KBM-7 (cell line): ENCODE measurements at regions not wholly inside any gene's neighbourhood (a gene's known extent, or its start where the extent isn't known, plus 50 kb on each side); places are given as distances from the start of the nearest gene placed in this dataset.

Experiments used
- DNase-seq: peaks from one replicate; pipeline ENCODE4 v3.0.0-alpha.2; 2015
- in situ Hi-C: fragments of 300-500 bp; cut with MboI; formaldehyde crosslinking; loops from 2 replicates; pipeline ENCODE4 v1.14.3; 2020; ENCODE audit warnings: low sequenced_read_pairs, low pct_unique_long_range_greater_than_20kb, mixed read lengths

DNA sequence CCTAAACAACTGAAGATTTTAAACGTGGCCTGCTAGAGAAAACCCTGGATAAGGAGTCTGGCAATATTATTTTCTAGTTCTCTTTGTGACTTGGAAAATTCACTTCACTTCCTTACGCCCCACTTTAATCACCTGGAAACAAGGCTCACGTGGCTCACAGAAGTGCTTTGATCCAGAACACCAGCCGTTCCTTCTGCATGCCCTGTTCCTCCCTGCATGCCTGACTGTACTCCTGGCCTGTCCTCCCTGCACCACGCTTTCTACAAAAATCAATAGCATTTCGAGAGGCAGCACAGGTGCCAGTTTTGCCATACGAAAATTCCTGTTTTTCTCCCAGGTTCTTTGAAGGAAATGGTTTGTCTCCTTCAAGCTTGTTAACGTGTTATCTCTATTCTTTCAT is 474.2 kb upstream of the RGMA start:
- in situ Hi-C loops = no loop called here
- DNase-seq = no peak

DNA sequence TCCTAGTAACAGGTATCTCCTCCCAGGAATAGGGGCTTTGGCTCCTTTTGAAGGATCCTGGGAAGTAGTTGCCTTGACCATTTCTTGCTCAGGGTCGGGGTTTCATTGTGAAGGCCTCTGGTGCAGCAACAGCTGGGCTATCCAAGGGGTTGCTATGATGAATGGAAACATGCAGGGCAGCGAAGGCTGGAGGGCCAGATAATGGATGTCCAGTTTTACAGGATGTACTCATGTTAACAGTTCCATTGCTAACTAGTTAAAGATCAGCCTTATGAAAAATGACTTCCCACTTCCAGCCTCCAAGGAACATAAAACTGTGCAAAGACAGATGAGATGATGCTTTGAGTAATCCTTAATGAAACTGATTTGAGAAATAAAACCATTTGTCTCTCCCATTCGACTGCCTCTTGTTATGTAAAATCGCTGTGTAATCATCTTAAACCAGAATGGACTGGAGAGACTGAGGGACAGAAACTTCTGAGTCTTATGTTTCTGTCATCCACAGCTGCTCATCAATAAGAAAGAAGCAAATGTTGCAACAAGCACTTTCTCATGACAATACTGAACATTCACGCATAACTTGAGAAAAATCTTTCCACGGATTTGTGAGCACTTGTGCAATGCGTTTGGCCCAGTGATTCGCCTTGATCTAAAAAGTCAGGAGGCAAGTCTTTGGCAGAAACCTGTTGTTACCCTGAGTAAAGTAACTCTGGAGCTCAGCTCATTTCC is 473.5 kb upstream of the RGMA start:
- in situ Hi-C loops = no loop called here
- DNase-seq = no peak

DNA sequence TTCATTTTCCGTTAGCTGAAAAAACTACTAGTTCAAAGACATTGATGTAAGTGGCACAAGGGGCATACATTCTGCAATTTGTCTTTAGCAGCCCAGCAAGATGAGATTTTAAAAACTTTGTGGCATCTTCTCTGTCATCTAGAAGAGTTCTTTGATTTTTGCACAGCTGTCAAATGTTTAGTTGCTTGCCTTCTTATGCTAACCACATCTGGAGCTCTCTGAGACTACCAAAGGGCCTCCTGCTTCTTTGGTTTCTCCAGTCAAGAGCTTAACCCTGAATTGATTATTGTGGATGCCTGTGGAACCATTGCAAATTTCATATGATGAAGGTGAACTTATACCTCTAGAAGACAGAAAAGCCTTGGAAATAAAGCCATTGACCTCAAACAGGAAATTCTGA is 468.7 kb upstream of the RGMA start:
- in situ Hi-C loops = no loop called here

DNA sequence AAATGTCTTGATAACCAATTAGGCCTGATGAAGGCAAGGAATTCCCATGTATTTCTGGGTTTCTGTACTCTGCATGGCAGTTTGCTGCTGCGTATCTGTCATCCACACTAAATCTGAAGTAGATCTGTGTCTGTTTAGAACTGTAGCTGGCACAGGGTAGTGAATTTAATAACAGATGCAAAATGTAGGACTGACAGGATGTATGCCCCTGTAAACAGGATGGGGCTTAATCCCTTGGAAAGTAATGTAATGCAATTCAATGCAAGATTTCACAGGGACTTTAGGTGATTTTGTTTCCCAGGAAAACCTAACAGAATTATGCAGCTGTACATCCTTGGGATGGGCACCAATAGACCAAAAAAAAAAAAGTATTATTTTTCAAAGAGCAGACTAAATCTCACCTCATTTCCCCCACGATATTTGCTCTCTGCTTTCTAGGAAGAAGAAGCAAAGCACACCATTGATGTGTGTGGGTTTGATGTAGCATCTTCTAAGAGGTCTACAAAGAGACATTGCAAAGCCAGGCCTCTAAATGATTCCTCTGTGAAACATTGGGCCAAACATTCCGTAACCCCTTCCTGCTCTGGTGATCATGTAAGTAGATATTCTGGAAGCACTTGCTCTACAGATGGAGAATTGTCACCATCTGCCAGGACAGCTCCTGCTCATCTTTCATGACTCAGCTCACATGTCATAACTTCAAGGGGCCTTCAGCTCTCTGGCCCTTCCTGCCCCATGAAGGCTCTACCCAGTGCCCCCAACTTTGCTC is 464.3 kb upstream of the RGMA start:
- in situ Hi-C loops = no loop called here
- DNase-seq = no peak

More for the DNA sequence above, 468.7 kb upstream of the RGMA start:
- DNase-seq = no peak

DNA sequence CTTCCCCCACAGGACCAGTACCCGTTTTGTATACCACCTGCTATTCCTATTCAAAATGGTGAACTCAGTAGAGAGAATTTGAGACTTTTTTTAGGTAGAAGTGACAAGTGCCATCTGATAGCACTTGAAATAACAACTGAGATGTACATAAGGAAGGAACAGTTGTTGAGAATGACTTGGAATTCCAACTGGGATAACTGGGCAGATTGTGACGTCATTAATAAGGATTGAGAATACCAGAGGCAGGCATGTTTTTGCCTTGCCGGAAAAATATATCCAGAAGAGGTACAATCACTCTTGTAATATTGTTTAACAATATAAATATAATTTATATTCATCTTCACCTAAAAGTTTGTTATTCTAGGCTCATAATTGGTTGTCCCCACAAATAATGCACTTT is 454.1 kb upstream of the RGMA start:
- in situ Hi-C loops = no loop called here
- no peak for DNase-seq

DNA sequence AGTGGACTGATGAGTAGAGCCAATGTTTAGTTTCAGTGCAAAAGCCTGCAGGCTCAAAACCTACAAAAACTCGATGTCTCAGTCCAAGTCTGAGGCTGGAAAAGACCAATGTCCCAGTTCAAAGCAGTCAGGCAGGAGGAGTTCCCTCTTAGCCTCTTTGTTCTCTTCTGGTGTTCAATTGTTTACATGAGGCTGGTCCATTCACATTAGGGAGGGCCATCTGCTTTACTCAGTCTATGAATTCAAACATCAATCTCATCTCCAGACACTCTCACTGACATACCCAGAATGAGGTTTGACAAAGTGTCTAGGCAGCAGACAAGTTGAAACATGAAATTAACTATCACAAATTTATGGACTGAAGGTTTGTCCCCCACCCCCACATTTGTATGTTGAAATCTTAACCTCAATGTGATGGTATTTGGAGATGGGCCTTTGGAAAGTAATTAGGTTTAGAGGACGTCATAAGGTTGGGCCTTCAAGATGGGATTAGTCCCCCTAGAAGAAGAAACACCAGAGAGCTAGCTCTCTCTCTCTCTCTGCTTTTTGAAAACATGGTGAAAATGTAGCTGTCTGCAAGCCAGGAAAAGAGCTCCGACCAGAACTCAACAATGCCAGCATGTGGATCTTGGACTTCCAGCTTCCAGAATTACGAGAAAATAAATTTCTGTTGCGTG is 438.5 kb upstream of the RGMA start:
- DNase-seq = no peak
- in situ Hi-C loops = no loop called here

DNA sequence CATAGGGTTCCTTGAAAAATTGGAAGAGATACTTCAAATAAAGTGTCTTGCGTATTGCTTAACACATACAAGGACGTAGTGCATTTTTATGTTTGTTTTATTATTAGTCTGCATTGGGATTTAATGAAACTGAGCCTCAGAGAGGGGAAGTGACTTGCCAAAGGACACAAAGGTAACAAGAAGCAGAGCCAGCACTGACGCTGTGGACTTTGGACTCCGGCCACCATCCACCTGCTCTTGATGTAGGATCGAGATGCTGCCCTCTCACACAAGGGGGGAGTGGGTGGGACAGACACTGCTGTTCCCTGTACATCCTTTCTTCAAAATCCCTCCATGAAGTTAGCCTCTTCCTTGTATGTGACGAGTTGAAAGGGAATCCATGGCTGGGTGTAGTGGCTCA is 435.4 kb upstream of the RGMA start:
- in situ Hi-C loops = no loop called here
- DNase-seq = no peak

DNA sequence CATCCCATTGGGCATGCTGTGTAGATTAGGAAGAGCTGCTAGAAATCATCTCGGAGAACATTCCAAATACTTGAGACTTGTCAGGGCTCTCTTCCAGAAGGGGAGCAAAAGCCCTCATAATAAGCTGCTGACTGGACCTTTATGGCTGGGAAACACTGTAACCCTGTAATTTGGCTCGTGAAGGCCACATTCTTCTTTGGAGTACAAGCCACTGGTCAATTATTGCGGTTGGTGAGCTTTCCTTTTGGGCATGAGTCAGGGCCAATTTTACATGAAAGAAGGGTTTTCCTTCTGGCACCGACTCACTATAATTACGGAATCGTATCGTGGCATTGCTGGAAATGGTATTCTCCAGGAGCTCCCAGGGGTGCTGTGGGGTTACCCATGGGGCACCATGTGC is 434.5 kb upstream of the RGMA start:
- DNase-seq = no peak
- in situ Hi-C loops = no loop called here

DNA sequence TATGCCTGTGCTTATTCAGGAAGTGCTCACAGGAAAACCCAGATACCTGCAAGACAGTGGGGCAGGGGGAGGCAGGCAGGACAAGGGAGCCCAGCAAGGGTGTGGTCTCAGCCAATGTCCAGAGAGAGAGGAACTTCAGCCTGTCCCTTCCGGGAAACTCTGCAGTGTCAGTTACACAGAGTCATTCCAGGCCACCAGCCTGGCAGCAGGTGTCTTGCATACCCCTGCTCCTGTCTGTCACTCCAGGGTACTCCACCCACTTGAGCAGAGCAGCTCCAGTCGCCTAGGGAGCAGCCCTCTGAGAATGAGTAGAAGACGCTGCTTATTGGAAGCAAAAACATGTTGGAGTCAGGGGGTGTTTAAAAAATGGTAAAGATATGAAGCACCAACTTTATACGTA is 431.2 kb upstream of the RGMA start:
- no peak for DNase-seq
- in situ Hi-C loops = no loop called here

DNA sequence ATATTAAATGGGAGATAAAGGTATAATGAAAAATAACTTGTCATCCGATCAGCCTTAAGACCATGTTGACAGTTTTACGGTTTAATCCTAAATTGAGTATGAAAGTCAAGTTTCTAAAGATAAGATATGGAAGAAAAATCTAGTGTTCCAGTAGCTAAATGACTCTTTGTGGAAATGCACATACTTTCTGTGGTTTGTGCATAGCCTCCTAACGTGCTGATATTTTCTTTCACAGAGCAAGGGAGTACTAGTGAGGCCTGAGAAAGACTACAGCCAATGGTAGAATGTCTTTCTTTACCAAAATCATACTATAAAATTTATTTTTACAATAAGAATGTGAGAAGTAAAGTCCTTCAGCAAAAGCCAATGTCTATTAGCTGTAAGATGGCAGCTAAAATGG is 430.6 kb upstream of the RGMA start:
- in situ Hi-C loops = no loop called here
- DNase-seq = no peak

DNA sequence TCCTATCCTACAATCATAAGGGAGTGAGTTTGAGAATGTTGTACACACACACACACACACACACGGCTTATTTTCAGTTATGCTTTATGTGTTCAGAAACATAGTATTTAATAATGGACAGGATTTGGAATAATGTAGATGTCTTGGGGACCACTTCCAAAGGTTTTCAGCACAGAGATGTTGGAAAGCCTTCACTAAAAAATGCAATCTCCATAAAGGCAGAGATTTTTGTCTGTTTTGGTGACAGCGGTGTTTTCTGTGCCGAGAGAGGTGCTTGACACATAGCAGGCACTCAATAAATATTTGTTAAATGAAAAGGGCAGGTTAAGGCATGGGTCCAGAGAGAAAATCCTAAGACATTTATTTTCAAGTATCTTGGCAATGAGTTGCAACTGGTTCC is 428.2 kb upstream of the RGMA start:
- in situ Hi-C loops = no loop called here
- DNase-seq = no peak

DNA sequence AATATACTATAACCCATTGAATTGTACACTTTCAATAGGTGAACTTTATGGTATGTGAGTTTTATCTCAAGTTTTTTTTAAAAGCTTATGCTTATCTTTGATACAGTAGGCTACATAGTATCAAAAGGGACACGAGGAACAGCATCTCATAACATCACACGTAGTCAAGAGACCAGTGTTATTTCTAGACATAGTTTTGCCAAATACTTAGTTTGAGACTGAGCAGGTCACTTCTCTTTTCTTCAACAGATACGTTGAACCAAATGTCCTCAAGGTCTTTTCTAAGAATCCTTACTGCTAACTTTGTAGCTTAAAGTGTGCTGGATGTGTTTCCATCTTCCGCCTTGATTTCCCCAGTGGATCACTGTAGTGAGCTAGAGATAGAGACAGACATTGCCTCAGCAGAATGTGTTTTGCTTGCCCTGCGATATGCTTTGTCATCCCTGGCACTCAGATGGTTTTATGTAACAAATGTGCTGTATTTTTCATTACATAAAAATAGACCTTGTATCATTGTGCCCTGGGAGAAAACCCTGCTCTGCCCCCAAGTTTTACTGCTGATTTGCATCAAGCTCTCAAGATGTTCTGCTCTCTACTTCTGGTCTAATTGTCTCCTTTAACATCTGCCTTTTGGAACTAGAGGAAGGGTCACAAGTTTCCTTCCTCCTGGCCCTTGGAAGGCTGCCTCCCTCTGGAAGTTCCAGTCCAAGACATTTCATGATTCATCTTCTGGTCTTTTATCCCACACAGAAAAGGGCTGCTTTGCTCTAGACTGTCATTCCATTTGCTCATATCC is 426.4 kb upstream of the RGMA start:
- DNase-seq = no peak
- in situ Hi-C loops = no loop called here

DNA sequence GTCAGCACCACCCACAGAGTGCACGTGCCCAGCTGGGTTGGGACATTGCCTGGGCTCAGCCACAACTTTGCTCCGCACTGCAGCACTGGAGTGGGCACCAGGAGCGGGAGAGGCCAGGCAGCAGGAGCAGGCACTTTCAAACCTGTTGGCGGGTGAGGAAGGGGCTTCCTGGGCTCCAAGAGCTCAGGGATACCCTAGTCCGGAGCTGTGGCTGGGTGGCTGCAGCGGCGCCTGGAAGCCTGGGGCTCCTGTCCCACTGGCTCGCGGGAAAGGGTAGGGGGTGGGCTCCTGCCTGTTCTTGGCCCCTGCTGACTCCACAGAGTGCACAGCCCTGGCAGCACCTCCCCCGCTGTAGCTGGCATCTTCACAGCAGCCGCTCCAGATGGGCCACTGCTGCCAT is 417.6 kb upstream of the RGMA start:
- in situ Hi-C loops = no loop called here
- DNase-seq = no peak

DNA sequence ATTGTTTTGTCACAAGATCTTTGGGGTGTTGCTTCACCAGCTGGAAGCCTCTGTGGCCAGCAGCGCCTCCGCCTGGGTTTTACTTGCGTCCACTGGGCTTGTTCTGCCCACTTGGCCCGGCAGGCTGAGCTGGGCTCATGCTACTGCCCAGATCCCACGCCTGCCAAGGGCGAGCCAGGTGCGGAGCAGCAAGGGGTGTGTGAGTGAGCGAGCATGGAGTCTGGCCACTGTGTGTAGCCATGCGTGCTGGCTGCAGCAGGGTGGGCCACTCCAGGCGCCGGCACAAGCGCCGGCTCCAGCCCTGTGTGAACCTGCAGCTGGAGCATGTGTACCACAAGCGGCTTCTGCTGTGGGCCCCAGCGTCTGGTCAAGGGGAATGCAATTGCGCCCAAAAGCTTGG is 416.5 kb upstream of the RGMA start:
- in situ Hi-C loops = no loop called here
- DNase-seq = no peak

DNA sequence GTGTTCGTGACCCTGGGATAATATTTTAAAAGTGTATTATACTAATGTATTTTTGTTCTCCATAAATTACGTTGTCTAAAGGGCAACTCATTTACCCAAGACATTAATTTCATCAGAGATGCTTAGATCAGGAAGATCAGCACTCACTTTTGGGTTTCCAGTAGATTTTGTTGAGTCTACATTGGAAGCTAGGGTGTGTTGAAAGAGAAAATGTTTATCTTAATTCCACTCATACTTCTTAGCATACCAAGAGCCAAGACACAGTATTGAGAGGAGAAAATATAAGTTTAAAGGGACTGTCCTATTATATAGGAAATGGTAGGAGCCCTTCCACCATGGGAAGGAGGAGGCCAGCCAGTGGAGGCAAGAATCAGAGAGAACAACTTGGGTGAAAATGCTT is 412.9 kb upstream of the RGMA start:
- no peak for DNase-seq
- in situ Hi-C loops = no loop called here

DNA sequence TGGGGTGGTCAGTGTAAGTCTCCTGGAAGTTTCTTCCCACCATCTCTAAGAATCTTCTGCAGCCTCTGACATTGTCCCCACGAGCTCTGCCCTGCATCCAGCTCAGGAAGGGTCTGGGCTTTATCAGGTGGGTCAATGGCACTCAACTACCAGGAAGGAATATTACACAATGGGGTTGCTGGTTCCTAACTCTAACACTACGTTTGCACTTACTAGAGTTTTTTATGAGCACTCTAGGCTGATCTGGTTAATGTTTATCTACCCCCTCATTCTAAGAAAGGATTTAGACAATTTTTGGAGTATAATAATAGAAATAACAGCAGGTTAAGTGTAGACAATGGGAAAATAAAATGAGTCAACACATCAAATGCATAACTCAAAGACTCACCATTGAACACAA is 411.1 kb upstream of the RGMA start:
- in situ Hi-C loops = no loop called here
- DNase-seq = no peak

DNA sequence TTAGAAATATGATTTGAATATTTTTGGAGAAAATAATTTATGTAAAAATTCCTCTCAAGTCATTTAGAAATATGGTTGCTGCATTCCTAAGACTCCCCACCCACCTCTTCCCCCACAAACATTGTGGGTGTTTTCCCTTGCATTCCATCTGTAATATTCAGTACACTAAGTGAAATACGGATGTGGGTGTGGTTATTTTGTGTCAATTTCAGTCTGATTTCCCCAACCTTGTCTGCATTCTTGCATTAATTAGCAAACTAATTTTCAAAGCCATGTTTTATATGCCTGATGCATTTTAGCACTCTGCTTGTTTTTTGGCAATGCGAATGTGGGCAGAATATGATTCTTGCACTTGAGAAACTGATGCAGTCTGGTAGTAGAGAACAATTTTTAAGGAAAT is 408.3 kb upstream of the RGMA start:
- in situ Hi-C loops = no loop called here
- DNase-seq = no peak

DNA sequence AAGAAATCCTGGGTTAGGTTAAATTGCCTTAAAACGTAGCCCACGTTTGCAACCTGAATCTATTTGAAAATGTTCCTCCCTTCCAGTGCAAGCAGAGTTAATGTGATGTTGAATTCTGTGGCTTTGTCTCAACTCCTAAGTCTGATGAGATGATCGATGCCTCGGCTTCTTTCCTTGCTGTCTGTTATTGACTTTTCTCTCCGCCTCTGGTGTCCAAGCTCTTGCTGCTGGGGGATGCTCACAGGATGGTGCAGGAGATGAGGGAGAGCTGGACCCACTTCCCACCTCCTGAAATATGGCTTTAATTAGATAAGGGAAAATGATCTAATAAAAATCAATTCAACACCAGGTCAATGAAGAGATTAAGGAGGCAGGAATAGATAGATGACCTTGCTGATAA is 407.9 kb upstream of the RGMA start:
- in situ Hi-C loops = no loop called here
- DNase-seq = no peak

DNA sequence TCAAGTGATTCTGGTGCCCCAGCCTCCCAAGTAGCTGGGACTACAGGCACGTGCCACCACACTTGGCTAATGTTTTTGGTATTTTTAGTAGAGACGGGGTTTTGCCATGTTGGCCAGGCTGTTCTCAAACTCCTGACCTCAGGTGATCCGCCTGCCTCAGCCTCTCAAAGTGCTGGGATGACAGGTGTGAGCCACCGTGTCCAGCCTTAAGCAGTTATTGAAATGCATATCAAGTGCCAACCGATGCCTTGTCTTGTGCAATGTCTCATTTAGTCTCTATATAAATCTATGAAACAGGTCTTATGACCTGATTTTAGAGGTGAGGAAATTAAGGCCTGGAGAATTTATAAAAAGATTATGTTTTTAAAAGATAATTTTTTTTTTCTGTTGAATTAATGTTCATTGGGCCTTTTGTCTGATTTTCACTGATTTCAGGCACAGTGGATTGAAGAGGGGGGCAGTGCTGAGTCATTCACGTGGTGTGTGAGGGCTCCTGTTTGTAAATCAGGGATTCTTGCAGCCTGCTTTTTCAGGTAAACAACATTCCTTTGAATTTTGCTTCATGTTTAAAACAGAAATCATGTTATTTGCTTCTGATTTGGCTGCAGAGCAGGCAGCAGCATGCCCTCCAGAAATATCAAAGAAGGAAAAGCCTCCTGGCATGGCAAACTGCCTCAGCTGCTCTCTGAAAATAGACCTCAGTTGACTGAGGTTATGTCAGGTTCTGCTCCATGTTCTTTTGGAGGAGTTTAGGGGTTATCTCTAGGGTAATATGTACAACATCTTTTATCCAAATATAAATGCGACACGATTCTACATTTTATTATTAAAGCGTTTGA is 407.0 kb upstream of the RGMA start:
- in situ Hi-C loops = no loop called here
- no peak for DNase-seq
